ENCODE measurements at regions not wholly inside any gene's neighbourhood (a gene's known extent, or its start where the extent isn't known, plus 50 kb on each side); places are given as distances from the start of the nearest gene placed in this dataset.
A peak's percentile ranks its signal among the peaks of the same experiment; 100 is the strongest.

GRCh38 chr12:4036671-4037271 is 163.6 kb upstream of the PARP11 start:
- H3K4me1 ChIP-seq (ENCODE audit: control insufficient read depth, insufficient read depth, low read length) = peaks cover 5% of the 10 kb centered on the region
- H3K27ac ChIP-seq (ENCODE audit: low read length) = no peak overlapping the region
- no peak overlapping the region for H3K9ac ChIP-seq (ENCODE audit: low read length in 2 of 2)
- no peaks in the 10 kb centered on the region for H3K27me3 ChIP-seq (ENCODE audit: control insufficient read depth in 1 of 2, insufficient read depth in 2 of 2, low read length in 2 of 2)
- no peaks in the 10 kb centered on the region for H3K36me3 ChIP-seq (ENCODE audit: control insufficient read depth in 2 of 2, insufficient read depth in 2 of 2, low read length in 2 of 2)
- no peak overlapping the region for H3K4me3 ChIP-seq (ENCODE audit: low read length in 2 of 2)
- no peaks in the 10 kb centered on the region for H3K9me3 ChIP-seq (ENCODE audit: control insufficient read depth in 2 of 2, low read length in 2 of 2)

GRCh38 chr12:4034921-4035320 is 161.7 kb upstream of the PARP11 start:
- Histone ChIP-seq H3K9me3 (ENCODE audit: control insufficient read depth in 2 of 2, low read length in 2 of 2) (no peaks in the 10 kb centered on the region), H3K36me3 (ENCODE audit: control insufficient read depth in 2 of 2, insufficient read depth in 2 of 2, low read length in 2 of 2) (no peaks in the 10 kb centered on the region), H3K27ac (ENCODE audit: low read length) (no peak overlapping the region), H3K27me3 (ENCODE audit: control insufficient read depth in 1 of 2, insufficient read depth in 2 of 2, low read length in 2 of 2) (no peaks in the 10 kb centered on the region), H3K4me1 (ENCODE audit: control insufficient read depth, insufficient read depth, low read length) (peaks cover 13% of the 10 kb centered on the region), H3K4me3 (ENCODE audit: low read length in 2 of 2) (no peak overlapping the region), H3K9ac (ENCODE audit: low read length in 2 of 2) (no peak overlapping the region)

- Histone ChIP-seq H3K9ac (ENCODE audit: low read length in 2 of 2) (no peak overlapping the region), H3K4me3 (ENCODE audit: low read length in 2 of 2) (no peak overlapping the region), H3K27me3 (ENCODE audit: control insufficient read depth in 1 of 2, insufficient read depth in 2 of 2, low read length in 2 of 2) (no peaks in the 10 kb centered on the region), H3K36me3 (ENCODE audit: control insufficient read depth in 2 of 2, insufficient read depth in 2 of 2, low read length in 2 of 2) (no peaks in the 10 kb centered on the region), H3K27ac (ENCODE audit: low read length) (no peak overlapping the region), H3K9me3 (ENCODE audit: control insufficient read depth in 2 of 2, low read length in 2 of 2) (no peaks in the 10 kb centered on the region), H3K4me1 (ENCODE audit: control insufficient read depth, insufficient read depth, low read length) (peaks cover 13% of the 10 kb centered on the region)
Measured at GRCh38 chr12:4032924-4033615, 159.9 kb upstream of the PARP11 start.

- Histone ChIP-seq H3K9me3 (ENCODE audit: control insufficient read depth in 2 of 2, low read length in 2 of 2) (no peaks in the 10 kb centered on the region), H3K36me3 (ENCODE audit: control insufficient read depth in 2 of 2, insufficient read depth in 2 of 2, low read length in 2 of 2) (no peaks in the 10 kb centered on the region), H3K27ac (ENCODE audit: low read length) (peak overlapping the region; percentile 55), H3K27me3 (ENCODE audit: control insufficient read depth in 1 of 2, insufficient read depth in 2 of 2, low read length in 2 of 2) (no peaks in the 10 kb centered on the region), H3K4me3 (ENCODE audit: low read length in 2 of 2) (peak overlapping the region in 1 of 2 donors; percentile 63), H3K4me1 (ENCODE audit: control insufficient read depth, insufficient read depth, low read length) (peaks cover 10% of the 10 kb centered on the region), H3K9ac (ENCODE audit: low read length in 2 of 2) (peak overlapping the region; percentile 13 to 35)
Measured at GRCh38 chr12:4031703-4032291, 158.6 kb upstream of the PARP11 start.

- Histone ChIP-seq H3K9me3 (ENCODE audit: control insufficient read depth in 2 of 2, low read length in 2 of 2) (no peaks in the 10 kb centered on the region), H3K27ac (ENCODE audit: low read length) (peak overlapping the region; percentile 76), H3K4me3 (ENCODE audit: low read length in 2 of 2) (peak overlapping the region; percentile 26 to 72), H3K27me3 (ENCODE audit: control insufficient read depth in 1 of 2, insufficient read depth in 2 of 2, low read length in 2 of 2) (no peaks in the 10 kb centered on the region), H3K9ac (ENCODE audit: low read length in 2 of 2) (peak overlapping the region; percentile 53 to 66), H3K36me3 (ENCODE audit: control insufficient read depth in 2 of 2, insufficient read depth in 2 of 2, low read length in 2 of 2) (no peaks in the 10 kb centered on the region), H3K4me1 (ENCODE audit: control insufficient read depth, insufficient read depth, low read length) (peaks cover 10% of the 10 kb centered on the region)
Measured at GRCh38 chr12:4030929-4031702, 157.9 kb upstream of the PARP11 start.

GRCh38 chr12:4027412-4027811 is 154.2 kb upstream of the PARP11 start:
- no peaks in the 10 kb centered on the region for H3K27me3 ChIP-seq (ENCODE audit: control insufficient read depth in 1 of 2, insufficient read depth in 2 of 2, low read length in 2 of 2)
- no peak overlapping the region for H3K27ac ChIP-seq (ENCODE audit: low read length)
- peaks cover 10% of the 10 kb centered on the region for H3K4me1 ChIP-seq (ENCODE audit: control insufficient read depth, insufficient read depth, low read length)
- no peak overlapping the region for H3K4me3 ChIP-seq (ENCODE audit: low read length in 2 of 2)
- H3K9me3 ChIP-seq (ENCODE audit: control insufficient read depth in 2 of 2, low read length in 2 of 2) = no peaks in the 10 kb centered on the region
- no peak overlapping the region for H3K9ac ChIP-seq (ENCODE audit: low read length in 2 of 2)
- H3K36me3 ChIP-seq (ENCODE audit: control insufficient read depth in 2 of 2, insufficient read depth in 2 of 2, low read length in 2 of 2) = no peaks in the 10 kb centered on the region

- peaks cover 6% of the 10 kb centered on the region for H3K4me1 ChIP-seq (ENCODE audit: control insufficient read depth, insufficient read depth, low read length)
- H3K27me3 ChIP-seq (ENCODE audit: control insufficient read depth in 1 of 2, insufficient read depth in 2 of 2, low read length in 2 of 2) = no peaks in the 10 kb centered on the region
- no peak overlapping the region for H3K27ac ChIP-seq (ENCODE audit: low read length)
- no peak overlapping the region for H3K4me3 ChIP-seq (ENCODE audit: low read length in 2 of 2)
- H3K9me3 ChIP-seq (ENCODE audit: control insufficient read depth in 2 of 2, low read length in 2 of 2) = no peaks in the 10 kb centered on the region
- H3K9ac ChIP-seq (ENCODE audit: low read length in 2 of 2) = no peak overlapping the region
- H3K36me3 ChIP-seq (ENCODE audit: control insufficient read depth in 2 of 2, insufficient read depth in 2 of 2, low read length in 2 of 2) = no peaks in the 10 kb centered on the region
Measured at GRCh38 chr12:4026517-4026916, 153.3 kb upstream of the PARP11 start.

GRCh38 chr12:4026020-4026358 is 152.8 kb upstream of the PARP11 start:
- H3K27me3 ChIP-seq (ENCODE audit: control insufficient read depth in 1 of 2, insufficient read depth in 2 of 2, low read length in 2 of 2) = no peaks in the 10 kb centered on the region
- H3K36me3 ChIP-seq (ENCODE audit: control insufficient read depth in 2 of 2, insufficient read depth in 2 of 2, low read length in 2 of 2) = no peaks in the 10 kb centered on the region
- H3K27ac ChIP-seq (ENCODE audit: low read length) = no peak overlapping the region
- H3K9ac ChIP-seq (ENCODE audit: low read length in 2 of 2) = no peak overlapping the region
- H3K4me3 ChIP-seq (ENCODE audit: low read length in 2 of 2) = no peak overlapping the region
- H3K9me3 ChIP-seq (ENCODE audit: control insufficient read depth in 2 of 2, low read length in 2 of 2) = no peaks in the 10 kb centered on the region
- peaks cover 4% of the 10 kb centered on the region for H3K4me1 ChIP-seq (ENCODE audit: control insufficient read depth, insufficient read depth, low read length)

- no peak overlapping the region for H3K27ac ChIP-seq (ENCODE audit: low read length)
- no peaks in the 10 kb centered on the region for H3K9me3 ChIP-seq (ENCODE audit: control insufficient read depth in 2 of 2, low read length in 2 of 2)
- H3K27me3 ChIP-seq (ENCODE audit: control insufficient read depth in 1 of 2, insufficient read depth in 2 of 2, low read length in 2 of 2) = no peaks in the 10 kb centered on the region
- no peaks in the 10 kb centered on the region for H3K36me3 ChIP-seq (ENCODE audit: control insufficient read depth in 2 of 2, insufficient read depth in 2 of 2, low read length in 2 of 2)
- no peak overlapping the region for H3K9ac ChIP-seq (ENCODE audit: low read length in 2 of 2)
- no peaks in the 10 kb centered on the region for H3K4me1 ChIP-seq (ENCODE audit: control insufficient read depth, insufficient read depth, low read length)
- H3K4me3 ChIP-seq (ENCODE audit: low read length in 2 of 2) = no peak overlapping the region
Measured at GRCh38 chr12:4025181-4026019, 152.2 kb upstream of the PARP11 start.

GRCh38 chr12:4024701-4025100 is 151.5 kb upstream of the PARP11 start:
- Histone ChIP-seq H3K27ac (ENCODE audit: low read length) (no peak overlapping the region), H3K9ac (ENCODE audit: low read length in 2 of 2) (no peak overlapping the region), H3K9me3 (ENCODE audit: control insufficient read depth in 2 of 2, low read length in 2 of 2) (no peaks in the 10 kb centered on the region), H3K4me3 (ENCODE audit: low read length in 2 of 2) (no peak overlapping the region), H3K36me3 (ENCODE audit: control insufficient read depth in 2 of 2, insufficient read depth in 2 of 2, low read length in 2 of 2) (no peaks in the 10 kb centered on the region), H3K4me1 (ENCODE audit: control insufficient read depth, insufficient read depth, low read length) (no peaks in the 10 kb centered on the region), H3K27me3 (ENCODE audit: control insufficient read depth in 1 of 2, insufficient read depth in 2 of 2, low read length in 2 of 2) (no peaks in the 10 kb centered on the region)

All from stomach smooth muscle (tissue), 2 donors.